Karpas-422 (cell line): ENCODE measurements at regions not wholly inside any gene's neighbourhood (a gene's known extent, or its start where the extent isn't known, plus 50 kb on each side); places are given as distances from the start of the nearest gene placed in this dataset.

ENCODE experiments used
- DNase-seq: peaks from one replicate; pipeline ENCODE4 v3.0.0-alpha.2; 2015
- H2AFZ ChIP-seq: fragments of 200-600 bp; sonication (generic); 2 replicates; pipeline ENCODE4 v1.6.1; 2014; ENCODE audit warnings: antibody characterized with exemption, low read length, mixed read lengths
- H3K27ac ChIP-seq: fragments of 200-600 bp; sonication (generic); 2 replicates; pipeline ENCODE4 v1.5.1; 2014; ENCODE audit warnings: mild to moderate bottlenecking, low read length, moderate library complexity
- H3K27me3 ChIP-seq: fragments of 200-600 bp; sonication (generic); 2 replicates; pipeline ENCODE4 v1.6.1; 2014; ENCODE audit warnings: low read length, mixed read lengths
- H3K36me3 ChIP-seq: fragments of 200-600 bp; sonication (generic); 2 replicates; pipeline ENCODE4 v1.6.1; 2014; ENCODE audit warnings: low read length, mixed read lengths; ENCODE audit not compliant: insufficient read depth
- H3K4me1 ChIP-seq: fragments of 200-600 bp; sonication (generic); 2 replicates; pipeline ENCODE4 v1.6.1; 2014; ENCODE audit warnings: mild to moderate bottlenecking, low read length, mixed read lengths
- H3K4me2 ChIP-seq: fragments of 200-600 bp; sonication (generic); 2 replicates; pipeline ENCODE4 v1.6.1; 2014; ENCODE audit warnings: low read length, low read depth, mild to moderate bottlenecking; ENCODE audit not compliant: poor library complexity, severe bottlenecking
- H3K4me3 ChIP-seq: fragments of 200-600 bp; sonication (generic); 2 replicates; pipeline ENCODE4 v1.5.1; 2014; ENCODE audit warnings: mild to moderate bottlenecking, antibody characterized with exemption, low read length, mixed read lengths
- H3K79me2 ChIP-seq: fragments of 200-600 bp; sonication (generic); 2 replicates; pipeline ENCODE4 v1.6.1; 2014; ENCODE audit warnings: mild to moderate bottlenecking, low read length, mixed read lengths
- H3K9ac ChIP-seq: fragments of 200-600 bp; sonication (generic); 2 replicates; pipeline ENCODE4 v1.6.0; 2014; ENCODE audit warnings: low read length
- H3K9me2 ChIP-seq: fragments of 200-600 bp; sonication (generic), shearing (Covaris generic); replicated peaks from 2 replicates; pipeline ENCODE4 v1.6.0; 2014; ENCODE audit warnings: mild to moderate bottlenecking, low read length, moderate library complexity; ENCODE audit not compliant: insufficient read depth
- H3K9me3 ChIP-seq: fragments of 300-700, 200-600 bp; sonication (generic); 2 replicates; pipeline ENCODE4 v1.6.1; 2014; ENCODE audit warnings: low read length, mixed read lengths
- H4K20me1 ChIP-seq: fragments of 200-600 bp; sonication (generic); 2 replicates; pipeline ENCODE4 v1.6.1; 2014; ENCODE audit warnings: mild to moderate bottlenecking, antibody characterized with exemption, low read length, low read depth; ENCODE audit not compliant: insufficient read depth

DNA sequence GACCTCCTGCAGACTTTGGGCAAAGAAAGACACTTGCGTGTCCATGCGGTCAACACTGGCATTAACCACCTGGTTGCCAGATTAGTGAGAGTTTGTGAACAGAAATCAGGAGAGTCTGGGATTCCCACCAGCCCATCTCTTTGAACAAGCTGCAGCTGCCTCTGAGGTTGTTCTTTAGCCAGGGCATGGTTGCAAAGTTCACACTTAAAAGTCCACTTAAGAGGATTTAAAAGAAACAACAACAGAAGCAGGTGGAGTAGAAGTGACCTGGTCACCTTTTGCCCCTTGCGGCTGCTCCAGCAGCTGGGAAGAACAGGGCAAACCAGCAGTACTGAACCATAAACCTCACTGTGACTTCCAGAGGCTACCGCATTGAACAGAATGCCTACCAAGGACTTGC lies 97.3 kb downstream of the FOXB1 start:
- Histone ChIP-seq H3K4me3 (no peak overlapping the region), H3K4me1 (no peaks in the 10 kb centered on the region), H3K4me2 (no peak overlapping the region), H3K9me2 (no peaks in the 10 kb centered on the region), H3K9me3 (no peaks in the 10 kb centered on the region), H3K36me3 (no peaks in the 10 kb centered on the region), H2AFZ (no peak overlapping the region), H3K27me3 (no peaks in the 10 kb centered on the region), H3K27ac (no peak overlapping the region), H3K79me2 (no peaks in the 10 kb centered on the region), H3K9ac (no peak overlapping the region), H4K20me1 (no peaks in the 10 kb centered on the region)
- no peak for DNase-seq

DNA sequence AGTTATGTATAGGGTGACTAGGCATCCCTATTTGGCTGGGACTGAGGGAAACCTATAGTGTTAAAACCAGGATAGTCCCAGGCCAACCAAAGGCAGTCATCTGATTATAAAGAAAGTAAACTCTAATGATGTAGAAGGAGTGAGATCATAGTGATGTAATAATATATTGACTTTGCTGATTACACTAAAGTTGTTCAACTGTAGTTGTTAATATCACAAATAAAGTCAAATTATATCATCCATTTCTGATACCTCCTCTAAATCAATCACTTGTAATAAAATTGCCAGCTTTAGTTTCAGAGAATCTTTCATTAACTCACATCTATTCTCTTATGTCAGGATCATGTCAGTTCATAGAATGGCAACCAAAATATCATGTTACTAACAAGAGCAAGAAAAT lies 98.6 kb downstream of the FOXB1 start:
- H3K79me2 ChIP-seq = no peaks in the 10 kb centered on the region
- H3K9me3 ChIP-seq = no peaks in the 10 kb centered on the region
- no peak overlapping the region for H3K4me3 ChIP-seq
- no peak overlapping the region for H3K9ac ChIP-seq
- no peak overlapping the region for H3K4me2 ChIP-seq
- no peaks in the 10 kb centered on the region for H3K9me2 ChIP-seq
- no peaks in the 10 kb centered on the region for H4K20me1 ChIP-seq
- H3K36me3 ChIP-seq = no peaks in the 10 kb centered on the region
- H3K4me1 ChIP-seq = no peaks in the 10 kb centered on the region
- no peak overlapping the region for H3K27ac ChIP-seq
- no peak for DNase-seq
- H3K27me3 ChIP-seq = no peaks in the 10 kb centered on the region
- no peak overlapping the region for H2AFZ ChIP-seq

DNA sequence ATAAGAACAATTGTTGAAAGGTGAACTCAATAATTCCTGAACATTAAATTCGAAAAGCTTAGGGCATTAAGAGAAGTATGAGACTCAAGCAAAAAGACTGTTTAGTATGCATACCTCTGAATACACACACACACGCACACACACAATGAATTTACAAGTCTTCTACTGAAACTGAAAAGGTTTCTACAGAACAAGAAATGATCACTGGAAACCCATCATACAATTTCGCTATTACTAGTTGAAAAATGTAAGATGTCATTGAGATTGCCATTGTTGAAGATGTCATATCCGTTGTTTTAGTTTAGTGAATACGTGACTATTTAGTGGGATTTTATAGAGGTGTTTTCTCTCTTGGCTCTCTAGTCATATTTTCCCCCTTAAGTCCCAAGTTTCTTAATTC lies 106.8 kb downstream of the FOXB1 start:
- Histone ChIP-seq H3K9ac (no peak overlapping the region), H2AFZ (no peak overlapping the region), H3K36me3 (no peaks in the 10 kb centered on the region), H3K27ac (no peak overlapping the region), H3K9me3 (no peaks in the 10 kb centered on the region), H3K9me2 (no peaks in the 10 kb centered on the region), H4K20me1 (no peaks in the 10 kb centered on the region), H3K4me3 (no peak overlapping the region), H3K4me2 (no peak overlapping the region), H3K79me2 (no peaks in the 10 kb centered on the region), H3K4me1 (no peaks in the 10 kb centered on the region), H3K27me3 (no peaks in the 10 kb centered on the region)
- no peak for DNase-seq

DNA sequence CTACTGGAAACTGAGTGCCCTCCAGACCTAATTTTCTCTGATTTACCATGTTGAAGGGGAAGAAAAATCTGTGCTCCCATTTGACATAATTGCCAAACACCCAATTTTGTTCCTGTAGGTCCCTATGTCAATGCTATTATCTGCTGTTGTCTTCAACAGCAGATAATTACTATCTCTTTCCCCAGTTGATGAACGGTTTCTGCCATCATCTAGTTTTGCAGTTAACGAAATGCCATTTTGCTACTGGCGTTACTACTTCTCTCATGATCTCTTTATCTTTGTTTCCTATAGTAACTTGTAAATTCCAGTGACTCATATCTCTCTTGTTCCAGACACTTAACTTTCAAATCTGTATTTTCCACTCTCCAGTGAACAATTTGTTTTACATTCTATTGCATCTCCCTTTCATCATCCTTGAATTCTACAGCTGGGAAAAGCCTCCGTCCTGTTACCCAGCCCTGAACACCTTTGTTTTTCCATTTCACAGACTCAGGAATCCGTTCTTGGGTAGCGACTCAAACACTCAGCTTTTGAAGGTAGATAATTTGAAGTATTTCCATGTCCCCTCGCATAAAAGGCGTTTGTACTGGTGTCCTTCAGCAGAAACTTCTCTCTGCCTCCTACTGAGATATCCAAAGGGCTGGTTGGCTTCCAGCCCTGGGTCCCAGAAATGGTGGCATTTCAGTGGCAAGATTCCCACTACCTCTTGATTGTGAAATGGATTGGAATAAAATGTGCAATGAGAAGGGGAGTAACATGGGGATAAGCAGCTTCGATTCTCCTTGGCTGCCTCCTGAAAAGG lies 111.7 kb downstream of the FOXB1 start:
- Histone ChIP-seq H3K27me3 (no peaks in the 10 kb centered on the region), H4K20me1 (no peaks in the 10 kb centered on the region), H3K9me3 (no peaks in the 10 kb centered on the region), H3K79me2 (no peaks in the 10 kb centered on the region), H2AFZ (no peak overlapping the region), H3K4me3 (no peak overlapping the region), H3K9me2 (no peaks in the 10 kb centered on the region), H3K9ac (no peak overlapping the region), H3K36me3 (no peaks in the 10 kb centered on the region), H3K4me2 (no peak overlapping the region), H3K27ac (no peak overlapping the region), H3K4me1 (no peaks in the 10 kb centered on the region)
- no peak for DNase-seq

DNA sequence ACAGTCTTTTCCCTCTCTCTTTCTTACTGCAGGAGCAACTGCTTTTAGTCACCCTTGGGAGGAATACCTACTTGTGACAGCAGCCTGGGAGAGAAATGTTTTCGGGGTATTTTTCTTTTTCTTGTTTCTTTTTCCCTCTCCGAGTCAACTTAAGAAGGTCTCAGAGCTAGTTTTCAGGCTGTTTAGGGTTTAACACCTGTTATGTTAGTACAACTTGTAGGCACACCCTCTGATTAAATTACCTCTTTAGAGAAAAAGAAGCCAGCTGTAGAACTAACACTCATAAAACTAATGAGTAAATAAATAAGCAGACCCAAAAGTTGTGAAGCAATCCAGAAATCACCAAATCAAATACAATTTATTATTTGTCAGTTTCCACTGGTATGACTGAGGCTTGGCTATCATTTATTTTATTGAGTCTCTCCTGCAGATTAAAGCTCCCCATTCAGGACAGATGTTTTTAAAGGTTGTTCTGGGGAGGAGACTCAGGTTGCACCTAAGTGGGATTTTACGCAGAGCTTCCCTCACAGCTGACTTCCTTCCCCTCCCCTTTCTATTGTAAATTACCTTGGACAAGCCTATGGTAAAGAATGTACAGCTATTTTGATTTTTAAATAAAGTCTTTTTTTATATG lies 112.5 kb downstream of the FOXB1 start:
- Histone ChIP-seq H4K20me1 (no peaks in the 10 kb centered on the region), H3K27ac (no peak overlapping the region), H2AFZ (no peak overlapping the region), H3K4me2 (no peak overlapping the region), H3K9me2 (no peaks in the 10 kb centered on the region), H3K79me2 (no peaks in the 10 kb centered on the region), H3K4me1 (no peaks in the 10 kb centered on the region), H3K9me3 (no peaks in the 10 kb centered on the region), H3K4me3 (no peak overlapping the region), H3K27me3 (no peaks in the 10 kb centered on the region), H3K9ac (no peak overlapping the region), H3K36me3 (no peaks in the 10 kb centered on the region)
- no peak for DNase-seq

DNA sequence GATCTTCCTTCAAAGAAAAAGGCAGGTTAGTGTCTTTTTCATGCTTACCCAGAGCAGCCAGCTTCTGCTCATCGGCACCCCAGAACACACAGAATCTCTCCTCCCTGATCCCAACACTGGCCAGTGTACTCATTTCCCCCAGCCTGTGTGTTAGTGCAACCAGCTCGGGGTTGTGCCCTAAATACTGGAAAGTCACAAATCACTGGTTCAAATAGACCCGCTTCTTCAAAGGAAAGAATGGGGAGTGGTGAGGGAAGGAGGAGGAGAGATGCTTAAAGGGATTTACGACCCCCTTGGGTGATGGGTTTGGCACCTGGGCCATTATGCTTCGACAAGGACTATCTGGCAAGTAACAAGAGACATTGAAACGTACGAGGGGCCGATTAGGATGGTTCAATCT lies 114.0 kb downstream of the FOXB1 start:
- DNase-seq = no peak
- Histone ChIP-seq H3K79me2 (no peaks in the 10 kb centered on the region), H3K36me3 (no peaks in the 10 kb centered on the region), H4K20me1 (no peaks in the 10 kb centered on the region), H2AFZ (no peak overlapping the region), H3K27me3 (no peaks in the 10 kb centered on the region), H3K27ac (no peak overlapping the region), H3K4me3 (no peak overlapping the region), H3K9me3 (no peaks in the 10 kb centered on the region), H3K4me2 (no peak overlapping the region), H3K9me2 (no peaks in the 10 kb centered on the region), H3K9ac (no peak overlapping the region), H3K4me1 (no peaks in the 10 kb centered on the region)

DNA sequence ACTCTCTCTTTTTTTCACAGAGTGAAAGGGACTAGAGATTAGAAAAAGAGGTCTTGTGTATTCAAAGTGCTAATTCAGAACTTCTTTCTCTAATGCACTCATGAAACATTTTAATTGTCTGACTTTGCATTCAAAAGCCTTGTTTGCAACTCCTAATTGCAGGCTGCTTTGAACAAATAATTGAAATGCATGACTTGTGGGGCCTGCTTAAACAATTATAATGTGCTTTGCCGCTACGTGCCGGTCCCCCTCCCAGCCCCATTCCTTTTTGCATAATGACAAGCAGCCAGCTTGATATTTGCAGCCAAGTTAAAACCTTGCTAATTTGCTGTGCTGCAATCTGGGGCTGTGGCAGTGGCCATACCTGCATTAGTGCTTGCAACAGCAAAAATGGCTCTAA lies 114.5 kb downstream of the FOXB1 start:
- no peak for DNase-seq
- no peak overlapping the region for H3K4me3 ChIP-seq

DNA sequence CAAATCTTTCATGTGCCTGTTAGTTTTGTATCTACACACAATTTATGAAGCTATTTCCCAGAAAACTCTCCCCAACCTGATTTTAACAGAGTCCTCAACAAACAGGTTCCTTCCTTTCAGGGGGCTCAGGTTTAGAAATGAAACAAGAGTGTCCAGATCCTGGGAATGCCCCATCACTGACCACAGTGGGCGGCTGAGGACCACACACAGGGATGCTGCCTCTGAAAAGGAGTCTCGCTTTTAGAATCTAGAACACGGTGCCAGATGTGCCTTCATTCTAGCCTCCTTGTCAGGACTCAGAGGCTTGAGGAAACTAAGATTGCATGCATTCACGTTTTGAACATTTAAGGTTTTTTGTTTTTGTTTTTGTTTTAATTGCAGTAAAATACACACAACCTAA lies 115.0 kb downstream of the FOXB1 start:
- Histone ChIP-seq H3K4me3 (no peak overlapping the region), H3K9me2 (no peaks in the 10 kb centered on the region), H3K79me2 (no peaks in the 10 kb centered on the region), H3K9me3 (no peaks in the 10 kb centered on the region), H2AFZ (no peak overlapping the region), H3K27ac (no peak overlapping the region), H3K4me1 (no peaks in the 10 kb centered on the region), H3K4me2 (no peak overlapping the region), H4K20me1 (no peaks in the 10 kb centered on the region), H3K9ac (no peak overlapping the region), H3K36me3 (no peaks in the 10 kb centered on the region), H3K27me3 (no peaks in the 10 kb centered on the region)
- DNase-seq = no peak

More for the DNA sequence above, 114.5 kb downstream of the FOXB1 start:
- H3K4me2 ChIP-seq = no peak overlapping the region
- no peaks in the 10 kb centered on the region for H3K79me2 ChIP-seq
- H3K9ac ChIP-seq = no peak overlapping the region
- H4K20me1 ChIP-seq = no peaks in the 10 kb centered on the region
- H2AFZ ChIP-seq = no peak overlapping the region
- no peaks in the 10 kb centered on the region for H3K9me2 ChIP-seq
- H3K9me3 ChIP-seq = no peaks in the 10 kb centered on the region
- no peaks in the 10 kb centered on the region for H3K4me1 ChIP-seq
- H3K36me3 ChIP-seq = no peaks in the 10 kb centered on the region
- no peak overlapping the region for H3K27ac ChIP-seq
- H3K27me3 ChIP-seq = no peaks in the 10 kb centered on the region
